Putamen (tissue), 1 donor: ENCODE measurements at regions not wholly inside any gene's neighbourhood (a gene's known extent, or its start where the extent isn't known, plus 50 kb on each side); places are given as distances from the start of the nearest gene placed in this dataset.
"Not testable (repeated sequence)": the region's sequence is repeated elsewhere in the genome, so short reads cannot be mapped to it uniquely, and the experiment has no call there.

Experiments used
- DNase-seq: peaks from one replicate; pipeline ENCODE4 v3.0.0-alpha.2; 2016; ENCODE audit warnings: low spot score

GRCh38 chr4:135434936-135435335, 1233.3 kb upstream of the PABPC4L start:
- no peak for DNase-seq

- no peak for DNase-seq
These were observed 1227.9 kb upstream of the PABPC4L start for GRCh38 chr4:135429528-135429927.

- no peak for DNase-seq
These were observed 1216.8 kb upstream of the PABPC4L start for GRCh38 chr4:135418353-135418752.

- DNase-seq = no peak
These were observed 1210.6 kb upstream of the PABPC4L start for GRCh38 chr4:135412213-135412612.

GRCh38 chr4:135411251-135411650, 1209.7 kb upstream of the PABPC4L start:
- no peak for DNase-seq

- DNase-seq = not testable (repeated sequence)
These were observed 1207.7 kb upstream of the PABPC4L start for GRCh38 chr4:135409261-135409660.

GRCh38 chr4:135408109-135408508, 1206.5 kb upstream of the PABPC4L start:
- no peak for DNase-seq

GRCh38 chr4:135406597-135406996, 1205.0 kb upstream of the PABPC4L start:
- DNase-seq = not testable (repeated sequence)

- DNase-seq = no peak
These were observed 1184.4 kb upstream of the PABPC4L start for GRCh38 chr4:135385830-135386581.

- no peak for DNase-seq
These were observed 1182.0 kb upstream of the PABPC4L start for GRCh38 chr4:135383356-135384288.

GRCh38 chr4:135382280-135382959, 1180.8 kb upstream of the PABPC4L start:
- DNase-seq = no peak

GRCh38 chr4:135372131-135372530, 1170.5 kb upstream of the PABPC4L start:
- DNase-seq = no peak

GRCh38 chr4:135371137-135371536, 1169.5 kb upstream of the PABPC4L start:
- no peak for DNase-seq

GRCh38 chr4:135368831-135369230, 1167.2 kb upstream of the PABPC4L start:
- no peak for DNase-seq

- DNase-seq = no peak
These were observed 1163.5 kb upstream of the PABPC4L start for GRCh38 chr4:135365065-135365464.

- DNase-seq = no peak
These were observed 1157.5 kb upstream of the PABPC4L start for GRCh38 chr4:135359128-135359527.

GRCh38 chr4:135357091-135357490, 1155.5 kb upstream of the PABPC4L start:
- no peak for DNase-seq

GRCh38 chr4:135354876-135355275, 1153.3 kb upstream of the PABPC4L start:
- DNase-seq = no peak

- DNase-seq = no peak
These were observed 1151.4 kb upstream of the PABPC4L start for GRCh38 chr4:135353008-135353407.

GRCh38 chr4:135344492-135344891, 1142.9 kb upstream of the PABPC4L start:
- DNase-seq = no peak

GRCh38 chr4:135338181-135338580, 1136.6 kb upstream of the PABPC4L start:
- no peak for DNase-seq

GRCh38 chr4:135325264-135325663, 1123.7 kb upstream of the PABPC4L start:
- DNase-seq = no peak
